Nephron progenitor cell (in vitro differentiated cells): ENCODE measurements at regions not wholly inside any gene's neighbourhood (a gene's known extent, or its start where the extent isn't known, plus 50 kb on each side); places are given as distances from the start of the nearest gene placed in this dataset.

Experiments
- DNase-seq: peaks from one replicate; pipeline ENCODE4 v3.0.0; 2021
- H3K27ac Mint-ChIP-seq: 2 replicates; pipeline ENCODE4 v1.8.0; 2021; ENCODE audit warnings: mild to moderate bottlenecking, moderate library complexity, mixed read lengths
- H3K27me3 Mint-ChIP-seq: 2 replicates; pipeline ENCODE4 v1.8.0; 2021; ENCODE audit warnings: mild to moderate bottlenecking, low read depth, mixed read lengths; ENCODE audit not compliant: poor library complexity
- H3K36me3 Mint-ChIP-seq: 2 replicates; pipeline ENCODE4 v1.8.0; 2021; ENCODE audit warnings: low read depth, mixed read lengths
- H3K4me1 Mint-ChIP-seq: 2 replicates; pipeline ENCODE4 v1.8.0; 2021; ENCODE audit warnings: mixed read lengths
- H3K4me3 Mint-ChIP-seq: 2 replicates; pipeline ENCODE4 v1.8.0; 2021; ENCODE audit warnings: mild to moderate bottlenecking, moderate library complexity, mixed read lengths
- H3K9me3 Mint-ChIP-seq: 2 replicates; pipeline ENCODE4 v1.8.0; 2021; ENCODE audit warnings: mild to moderate bottlenecking, moderate library complexity, mixed read lengths
- CTCF ChIP-seq: fragments of 200-600 bp; sonication (generic); IDR thresholded peaks from 2 replicates; pipeline ENCODE4 v1.5.0; 2021; ENCODE audit warnings: antibody characterized with exemption

- Mint-ChIP-seq H3K27ac (peak overlapping the region; percentile 99), H3K4me3 (peak overlapping the region; percentile 90), H3K4me1 (peaks cover 62% of the 10 kb centered on the region), H3K9me3 (no peaks in the 10 kb centered on the region), H3K36me3 (no peaks in the 10 kb centered on the region), H3K27me3 (peaks cover 20% of the 10 kb centered on the region)
- peak; percentile 90 for TF ChIP-seq CTCF
- peak; percentile 91 for DNase-seq
These were observed 59.0 kb upstream of the ACOT11 start for GRCh38 chr1:54488779-54489626.

GRCh38 chr1:54488065-54488750, 59.8 kb upstream of the ACOT11 start:
- Mint-ChIP-seq H3K27me3 (peaks cover 26% of the 10 kb centered on the region), H3K9me3 (no peaks in the 10 kb centered on the region), H3K36me3 (no peaks in the 10 kb centered on the region), H3K4me3 (peak overlapping the region; percentile 90), H3K4me1 (peaks cover 63% of the 10 kb centered on the region), H3K27ac (peak overlapping the region; percentile 99)
- peak; percentile 96 for DNase-seq
- no peak for TF ChIP-seq CTCF

- DNase-seq, result peak; percentile 36
- Mint-ChIP-seq H3K4me3 (peak overlapping the region; percentile 79), H3K9me3 (no peaks in the 10 kb centered on the region), H3K27me3 (peaks cover 26% of the 10 kb centered on the region), H3K4me1 (peaks cover 62% of the 10 kb centered on the region), H3K36me3 (no peaks in the 10 kb centered on the region), H3K27ac (peak overlapping the region; percentile 36)
- TF ChIP-seq CTCF, result no peak
These were observed 60.4 kb upstream of the ACOT11 start for GRCh38 chr1:54487571-54488050.

GRCh38 chr1:54486907-54487306, 61.1 kb upstream of the ACOT11 start:
- Mint-ChIP-seq H3K9me3 (no peaks in the 10 kb centered on the region), H3K27me3 (peaks cover 26% of the 10 kb centered on the region), H3K4me1 (peaks cover 64% of the 10 kb centered on the region), H3K36me3 (no peaks in the 10 kb centered on the region), H3K4me3 (peak overlapping the region; percentile 79), H3K27ac (no peak overlapping the region)
- TF ChIP-seq CTCF, result no peak
- no peak for DNase-seq

GRCh38 chr1:54485416-54485815, 62.6 kb upstream of the ACOT11 start:
- TF ChIP-seq CTCF, result no peak
- Mint-ChIP-seq H3K27ac (no peak overlapping the region), H3K9me3 (no peaks in the 10 kb centered on the region), H3K4me3 (no peak overlapping the region), H3K27me3 (peaks cover 26% of the 10 kb centered on the region), H3K36me3 (no peaks in the 10 kb centered on the region), H3K4me1 (peaks cover 68% of the 10 kb centered on the region)
- DNase-seq, result no peak
